ENCODE measurements at regions not wholly inside any gene's neighbourhood (a gene's known extent, or its start where the extent isn't known, plus 50 kb on each side); places are given as distances from the start of the nearest gene placed in this dataset.

DNA sequence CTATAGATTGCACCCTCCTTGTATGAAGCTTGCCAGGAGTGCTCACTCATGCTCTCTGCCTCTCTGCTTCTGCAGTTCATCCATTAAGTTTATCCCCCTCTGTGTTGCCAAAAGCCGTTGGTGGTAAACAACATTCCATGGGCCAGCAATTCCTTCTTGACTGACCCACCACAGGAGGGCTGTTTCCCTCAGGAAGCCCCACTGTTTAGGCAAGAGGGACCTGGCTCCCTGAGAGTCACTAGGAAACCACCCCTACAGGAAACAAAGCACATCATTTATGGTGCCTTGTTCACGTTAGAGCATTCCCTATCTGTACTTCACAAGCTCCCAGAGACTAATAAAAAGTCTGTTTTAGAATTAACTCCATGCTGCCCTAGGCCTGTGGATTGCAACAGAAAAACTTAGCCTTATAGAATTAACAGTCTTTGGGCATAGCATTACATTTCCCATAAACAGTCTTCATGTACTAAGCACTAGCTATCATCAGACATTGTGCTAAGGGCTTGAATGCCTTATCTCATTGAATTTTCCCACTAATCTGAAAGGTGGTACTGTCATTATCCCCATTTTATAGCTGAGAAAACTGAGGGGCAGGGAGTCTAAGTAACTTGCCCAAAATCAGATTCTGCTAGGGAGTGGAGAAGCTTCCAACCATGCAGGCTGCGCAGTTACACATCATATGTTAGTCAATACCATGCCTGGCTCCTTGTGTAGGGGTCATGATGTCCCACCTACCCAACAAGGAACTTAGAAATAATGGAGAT, 149.9 kb downstream of the SHQ1 start:
- H3K4me1 ChIP-seq (ENCODE audit: insufficient read depth, low read length): peaks cover 12% of the 10 kb centered on the region

DNA sequence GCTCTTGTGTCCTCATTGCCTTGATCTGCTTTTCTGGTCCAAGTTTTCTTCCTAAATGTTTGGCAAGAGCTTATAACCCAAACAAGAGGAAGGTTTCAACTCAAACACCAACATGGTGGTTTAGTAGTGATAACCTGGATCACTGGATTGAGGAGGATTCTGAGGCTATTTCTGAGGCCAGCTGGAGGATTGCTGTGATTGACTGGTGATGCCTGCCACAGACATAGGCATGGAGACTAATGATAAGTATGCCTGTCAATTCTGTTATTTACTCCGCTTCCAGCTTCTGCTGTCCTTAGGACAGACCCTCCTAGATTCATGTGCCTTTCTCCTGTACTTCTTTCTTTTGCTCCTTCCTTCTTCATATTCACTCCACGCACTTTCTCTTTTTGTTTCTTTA, 150.5 kb downstream of the SHQ1 start:
- H3K4me1 ChIP-seq (ENCODE audit: insufficient read depth, low read length): peaks cover 14% of the 10 kb centered on the region
- H3K36me3 ChIP-seq (ENCODE audit: insufficient read depth, low read length): no peaks in the 10 kb centered on the region
- no peak overlapping the region for H3K9ac ChIP-seq (ENCODE audit: low read depth, low read length)
- H3K9me3 ChIP-seq (ENCODE audit: control insufficient read depth, insufficient read depth, low read length): no peaks in the 10 kb centered on the region

More for the DNA sequence above, 149.9 kb downstream of the SHQ1 start:
- Histone ChIP-seq H3K36me3 (ENCODE audit: insufficient read depth, low read length) (no peaks in the 10 kb centered on the region), H3K9ac (ENCODE audit: low read depth, low read length) (no peak overlapping the region), H3K9me3 (ENCODE audit: control insufficient read depth, insufficient read depth, low read length) (no peaks in the 10 kb centered on the region)

DNA sequence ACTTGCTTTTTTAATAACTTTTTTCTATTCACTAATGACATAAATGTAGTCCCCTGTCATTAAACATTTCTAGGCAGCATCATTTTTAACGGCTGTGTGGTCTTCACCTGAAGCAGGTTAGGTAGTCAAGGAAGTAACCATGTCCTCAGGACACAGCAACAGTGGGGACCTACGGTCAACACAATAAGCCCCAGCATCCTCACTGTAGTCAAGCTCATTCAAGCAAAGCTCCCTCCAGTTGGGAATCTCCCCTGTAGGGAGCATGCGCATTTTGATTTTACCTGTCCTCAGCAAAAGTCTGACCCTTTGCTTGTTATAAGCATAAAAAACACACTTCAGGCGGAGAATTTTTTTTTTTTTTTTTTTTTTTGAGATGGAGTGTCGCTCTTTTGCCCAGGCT, 151.4 kb downstream of the SHQ1 start:
- peaks cover 17% of the 10 kb centered on the region for H3K4me1 ChIP-seq (ENCODE audit: insufficient read depth, low read length)
- H3K9ac ChIP-seq (ENCODE audit: low read depth, low read length): no peak overlapping the region
- H3K36me3 ChIP-seq (ENCODE audit: insufficient read depth, low read length): no peaks in the 10 kb centered on the region
- H3K9me3 ChIP-seq (ENCODE audit: control insufficient read depth, insufficient read depth, low read length): no peaks in the 10 kb centered on the region

DNA sequence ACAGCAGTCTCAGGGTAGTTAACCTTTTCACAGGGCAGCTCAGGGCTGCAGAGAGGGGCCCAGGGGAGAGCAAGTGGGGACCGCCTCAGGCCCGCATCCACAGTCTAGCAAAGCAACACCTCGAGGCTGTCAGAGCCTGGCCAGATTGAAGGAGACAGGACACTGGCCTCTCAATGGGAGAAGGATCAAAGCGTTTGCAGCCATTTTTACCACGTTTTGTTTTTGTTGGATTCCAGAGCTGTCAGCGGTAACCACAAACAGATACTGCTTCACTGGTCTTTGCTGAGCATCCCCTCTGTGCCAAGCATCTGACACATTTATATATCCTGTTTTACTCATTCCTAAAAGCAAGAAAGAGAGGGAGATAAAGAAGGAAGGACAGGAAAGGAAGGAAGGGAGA, 153.8 kb downstream of the SHQ1 start:
- no peaks in the 10 kb centered on the region for H3K9me3 ChIP-seq (ENCODE audit: control insufficient read depth, insufficient read depth, low read length)
- H3K4me1 ChIP-seq (ENCODE audit: insufficient read depth, low read length): peaks cover 17% of the 10 kb centered on the region
- H3K36me3 ChIP-seq (ENCODE audit: insufficient read depth, low read length): no peaks in the 10 kb centered on the region
- no peak overlapping the region for H3K9ac ChIP-seq (ENCODE audit: low read depth, low read length)

DNA sequence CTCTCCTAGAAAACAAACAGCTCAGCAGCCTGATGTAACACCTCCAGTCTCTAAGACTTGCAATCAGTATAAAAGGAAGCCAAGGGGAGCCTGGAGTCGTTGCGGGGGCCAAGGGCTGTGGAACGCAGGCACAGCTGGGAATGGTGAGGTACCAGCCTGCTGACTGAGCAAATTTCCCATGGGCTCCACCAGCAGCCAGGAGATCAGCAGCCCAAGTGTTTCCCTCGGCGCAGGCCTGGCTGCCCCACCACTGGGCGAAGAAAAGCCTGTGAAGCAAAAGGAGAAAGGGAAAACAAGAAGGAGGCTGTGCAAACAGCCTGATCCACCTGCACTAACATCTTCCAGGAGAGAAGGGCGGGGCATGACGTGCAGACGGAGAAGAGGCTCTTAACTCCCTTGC, 155.3 kb downstream of the SHQ1 start:
- H3K4me1 ChIP-seq (ENCODE audit: insufficient read depth, low read length): peaks cover 14% of the 10 kb centered on the region
- no peak overlapping the region for H3K9ac ChIP-seq (ENCODE audit: low read depth, low read length)
- H3K36me3 ChIP-seq (ENCODE audit: insufficient read depth, low read length): no peaks in the 10 kb centered on the region
- H3K9me3 ChIP-seq (ENCODE audit: control insufficient read depth, insufficient read depth, low read length): no peaks in the 10 kb centered on the region

DNA sequence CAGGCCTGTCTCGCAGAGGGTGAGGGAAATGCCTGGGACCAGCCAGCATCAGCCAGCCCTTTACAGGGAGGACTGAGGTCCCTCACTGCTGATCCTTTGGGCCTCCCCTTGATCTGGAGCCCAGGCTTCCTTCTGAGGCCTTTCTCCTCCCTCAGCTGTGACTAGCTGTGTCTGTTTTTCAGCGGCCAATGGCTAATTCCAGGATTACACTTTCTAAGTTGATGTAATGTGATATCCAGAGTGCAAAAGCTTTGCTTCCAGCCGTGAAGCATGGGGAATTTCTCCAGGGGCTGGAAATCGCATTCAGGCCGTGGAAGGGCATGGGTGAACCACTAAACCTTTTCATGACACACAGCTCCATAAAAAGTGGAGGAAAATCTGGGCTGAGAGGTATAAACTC, 157.6 kb downstream of the SHQ1 start:
- no peaks in the 10 kb centered on the region for H3K9me3 ChIP-seq (ENCODE audit: control insufficient read depth, insufficient read depth, low read length)
- H3K36me3 ChIP-seq (ENCODE audit: insufficient read depth, low read length): no peaks in the 10 kb centered on the region
- peaks cover 4% of the 10 kb centered on the region; the same call in 1 of the 2 replicates for H3K4me1 ChIP-seq (ENCODE audit: insufficient read depth, low read length)
- no peak overlapping the region for H3K9ac ChIP-seq (ENCODE audit: low read depth, low read length)

DNA sequence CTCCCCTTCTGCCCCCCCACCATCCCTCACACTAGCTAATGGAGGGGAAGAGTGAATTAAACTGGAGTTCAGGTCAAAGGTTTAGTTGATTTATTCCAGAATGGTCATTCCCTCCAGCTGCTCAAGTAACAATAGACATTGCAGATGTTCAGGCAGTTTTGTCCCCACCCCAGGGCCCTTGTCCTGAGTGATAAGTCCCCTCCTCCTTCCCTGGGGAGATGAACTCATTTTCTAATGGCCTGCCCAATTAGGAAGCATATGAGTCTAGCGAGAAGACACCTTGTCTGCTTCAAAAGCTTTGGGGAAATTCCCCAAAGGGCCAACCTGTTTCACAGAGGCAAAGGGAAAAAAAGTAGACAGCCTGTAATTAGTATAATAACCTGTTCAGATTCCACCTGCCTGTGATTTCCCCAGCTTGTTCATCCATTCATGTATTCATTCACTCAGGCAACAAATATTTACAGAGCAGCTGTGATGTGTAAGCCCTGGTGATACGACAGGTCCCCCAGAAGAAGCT, 165.3 kb downstream of the SHQ1 start:
- Histone ChIP-seq H3K9me3 (ENCODE audit: control insufficient read depth, insufficient read depth, low read length) (no peaks in the 10 kb centered on the region), H3K4me1 (ENCODE audit: insufficient read depth, low read length) (0 out of 2 replicates have a peak, but pooled peaks cover 10% of the 10 kb centered on the region), H3K9ac (ENCODE audit: low read depth, low read length) (no peak overlapping the region), H3K36me3 (ENCODE audit: insufficient read depth, low read length) (no peaks in the 10 kb centered on the region)

DNA sequence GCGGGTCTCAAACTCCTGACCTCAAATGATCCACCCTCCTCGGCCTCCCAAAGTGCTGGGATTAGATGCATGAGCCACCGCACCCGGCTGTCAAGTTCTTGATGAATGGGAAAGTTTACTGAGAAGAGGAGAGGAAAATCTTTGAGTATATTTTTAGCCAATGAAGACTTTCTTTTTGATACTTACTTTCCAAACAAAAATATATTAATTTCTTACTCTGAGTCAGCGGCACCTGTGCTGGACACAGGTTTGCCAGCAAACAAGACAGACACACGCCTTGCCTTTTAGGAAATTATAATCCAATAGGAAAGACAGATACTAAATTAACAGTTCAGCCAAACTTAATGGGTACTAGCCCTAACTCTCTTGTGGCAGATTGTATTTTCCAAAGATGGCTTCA, 166.6 kb downstream of the SHQ1 start:
- H3K36me3 ChIP-seq (ENCODE audit: insufficient read depth, low read length): no peaks in the 10 kb centered on the region
- 0 out of 2 replicates have a peak, but pooled peaks cover 10% of the 10 kb centered on the region for H3K4me1 ChIP-seq (ENCODE audit: insufficient read depth, low read length)
- H3K9me3 ChIP-seq (ENCODE audit: control insufficient read depth, insufficient read depth, low read length): no peaks in the 10 kb centered on the region
- H3K9ac ChIP-seq (ENCODE audit: low read depth, low read length): no peak overlapping the region

DNA sequence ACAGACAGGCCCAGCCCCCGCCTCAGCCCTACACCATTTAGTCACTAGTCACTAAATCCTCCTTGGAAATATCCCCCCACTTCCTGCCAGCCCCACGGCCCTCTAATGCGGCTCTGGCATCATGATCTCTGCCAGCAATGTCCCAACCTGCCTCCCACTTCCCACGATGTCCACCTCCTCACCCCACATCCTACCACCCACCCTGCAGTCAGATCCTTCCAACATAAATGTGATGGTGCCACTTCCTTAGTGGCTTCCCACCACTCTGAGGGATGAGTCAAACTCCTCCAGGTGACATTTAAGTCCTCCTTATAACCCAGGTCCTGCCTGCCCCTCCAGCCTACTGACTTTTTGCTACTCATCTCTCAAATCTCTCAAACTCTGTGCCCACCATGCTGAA, 167.5 kb downstream of the SHQ1 start:
- Histone ChIP-seq H3K9ac (ENCODE audit: low read depth, low read length) (no peak overlapping the region), H3K4me1 (ENCODE audit: insufficient read depth, low read length) (0 out of 2 replicates have a peak, but pooled peaks cover 10% of the 10 kb centered on the region), H3K9me3 (ENCODE audit: control insufficient read depth, insufficient read depth, low read length) (no peaks in the 10 kb centered on the region), H3K36me3 (ENCODE audit: insufficient read depth, low read length) (no peaks in the 10 kb centered on the region)

DNA sequence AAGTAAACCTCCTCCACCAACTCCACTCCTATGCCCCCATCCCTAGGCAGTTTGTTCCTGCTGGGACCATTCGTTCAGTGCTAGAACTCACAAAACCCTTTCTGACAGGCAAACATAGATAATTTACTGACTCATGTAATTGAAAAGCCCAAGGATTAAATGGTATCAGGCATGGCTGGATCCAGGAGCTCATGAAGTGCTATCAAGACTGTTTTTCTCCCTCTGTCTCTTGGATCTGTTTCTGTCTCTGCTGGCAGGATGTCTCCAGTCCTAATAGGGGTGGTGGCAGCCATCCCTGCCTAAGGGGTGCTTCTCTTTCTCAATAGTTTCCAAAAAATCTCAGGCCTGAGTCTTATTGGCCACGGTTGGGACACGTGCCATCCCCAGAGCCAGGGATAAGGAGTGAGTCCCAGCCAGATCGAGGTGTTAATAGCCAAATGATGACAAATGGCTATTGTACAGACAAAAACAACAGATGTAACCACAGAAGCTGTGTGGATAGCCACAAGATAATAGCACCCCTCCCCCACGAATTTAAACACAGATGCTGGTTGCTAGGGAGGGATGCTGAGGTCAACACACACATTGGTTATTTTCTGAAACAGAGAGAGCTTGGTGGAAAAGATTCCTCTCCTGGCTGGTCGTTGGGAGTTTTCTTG, 168.6 kb downstream of the SHQ1 start:
- 0 out of 2 replicates have a peak, but pooled peaks cover 10% of the 10 kb centered on the region for H3K4me1 ChIP-seq (ENCODE audit: insufficient read depth, low read length)
- no peaks in the 10 kb centered on the region for H3K36me3 ChIP-seq (ENCODE audit: insufficient read depth, low read length)
- H3K9ac ChIP-seq (ENCODE audit: low read depth, low read length): no peak overlapping the region
- H3K9me3 ChIP-seq (ENCODE audit: control insufficient read depth, insufficient read depth, low read length): no peaks in the 10 kb centered on the region; the same call in 1 of the 2 replicates

DNA sequence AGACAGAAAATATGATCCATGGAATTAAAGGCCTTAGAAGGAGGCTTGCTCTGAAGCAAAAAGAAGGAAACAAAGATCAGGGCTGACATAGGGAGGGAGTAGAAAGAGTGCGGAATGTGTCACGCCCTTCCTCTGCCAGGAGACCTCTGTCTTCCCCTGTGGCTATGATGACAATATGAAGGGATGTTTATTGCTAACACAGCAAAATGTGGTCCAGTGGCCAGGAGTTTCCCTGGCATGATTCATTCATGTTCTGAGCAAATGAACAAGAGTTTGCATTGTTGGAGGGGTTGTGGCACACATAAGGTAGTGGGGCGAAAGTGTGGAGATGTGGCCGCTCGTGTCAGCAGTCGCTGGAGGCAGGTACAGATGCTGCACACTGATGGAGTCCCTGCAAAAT, 169.4 kb downstream of the SHQ1 start:
- H3K4me1 ChIP-seq (ENCODE audit: insufficient read depth, low read length): 0 out of 2 replicates have a peak, but pooled peaks cover 10% of the 10 kb centered on the region
- H3K36me3 ChIP-seq (ENCODE audit: insufficient read depth, low read length): no peaks in the 10 kb centered on the region

DNA sequence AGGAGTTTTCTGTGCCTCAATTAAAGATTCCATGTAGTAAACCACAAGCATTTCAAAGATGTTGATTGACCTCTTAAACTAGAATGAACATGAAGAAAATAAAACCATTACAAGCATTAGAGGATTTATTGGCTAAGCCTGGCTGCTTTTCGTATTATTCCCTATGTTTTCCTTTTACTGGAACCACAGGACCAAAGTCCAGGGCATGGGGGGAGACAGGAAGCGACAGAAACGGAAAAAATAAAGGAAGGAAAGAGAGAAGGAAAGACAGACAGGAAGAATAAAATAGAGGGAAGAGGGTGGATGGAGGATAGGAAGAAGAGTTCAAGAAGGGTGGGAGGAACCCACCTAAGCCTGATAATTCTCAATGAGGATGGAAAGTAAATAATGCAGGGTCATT, 169.9 kb downstream of the SHQ1 start:
- Histone ChIP-seq H3K9me3 (ENCODE audit: control insufficient read depth, insufficient read depth, low read length) (no peaks in the 10 kb centered on the region; the same call in 1 of the 2 replicates), H3K4me1 (ENCODE audit: insufficient read depth, low read length) (0 out of 2 replicates have a peak, but pooled peaks cover 10% of the 10 kb centered on the region), H3K36me3 (ENCODE audit: insufficient read depth, low read length) (no peaks in the 10 kb centered on the region), H3K9ac (ENCODE audit: low read depth, low read length) (no peak overlapping the region)

More for the DNA sequence above, 169.4 kb downstream of the SHQ1 start:
- H3K9ac ChIP-seq (ENCODE audit: low read depth, low read length): no peak overlapping the region
- no peaks in the 10 kb centered on the region; the same call in 1 of the 2 replicates for H3K9me3 ChIP-seq (ENCODE audit: control insufficient read depth, insufficient read depth, low read length)

DNA sequence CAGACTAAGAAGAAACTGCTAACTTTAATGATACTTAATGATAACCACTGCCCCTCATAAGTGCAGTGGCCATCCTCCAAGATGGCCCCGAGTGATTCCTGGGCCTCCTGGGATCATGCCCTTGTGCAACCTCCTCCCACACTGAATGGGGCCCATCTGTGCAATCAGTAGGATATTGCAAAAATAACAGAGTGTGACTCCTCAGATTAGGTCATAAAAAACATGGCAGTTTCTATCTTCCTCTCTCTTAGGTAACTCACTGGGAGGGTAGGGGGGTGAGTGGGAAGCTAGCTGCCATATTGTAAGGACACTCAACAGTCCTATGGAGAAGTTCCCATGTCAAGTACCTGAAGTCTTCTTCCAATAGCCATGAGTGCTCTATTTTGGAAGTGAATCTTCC, 173.0 kb downstream of the SHQ1 start:
- Histone ChIP-seq H3K36me3 (ENCODE audit: insufficient read depth, low read length) (no peaks in the 10 kb centered on the region), H3K9me3 (ENCODE audit: control insufficient read depth, insufficient read depth, low read length) (no peaks in the 10 kb centered on the region; the same call in 1 of the 2 replicates), H3K9ac (ENCODE audit: low read depth, low read length) (no peak overlapping the region), H3K4me1 (ENCODE audit: insufficient read depth, low read length) (0 out of 2 replicates have a peak, but pooled peaks cover 10% of the 10 kb centered on the region)

DNA sequence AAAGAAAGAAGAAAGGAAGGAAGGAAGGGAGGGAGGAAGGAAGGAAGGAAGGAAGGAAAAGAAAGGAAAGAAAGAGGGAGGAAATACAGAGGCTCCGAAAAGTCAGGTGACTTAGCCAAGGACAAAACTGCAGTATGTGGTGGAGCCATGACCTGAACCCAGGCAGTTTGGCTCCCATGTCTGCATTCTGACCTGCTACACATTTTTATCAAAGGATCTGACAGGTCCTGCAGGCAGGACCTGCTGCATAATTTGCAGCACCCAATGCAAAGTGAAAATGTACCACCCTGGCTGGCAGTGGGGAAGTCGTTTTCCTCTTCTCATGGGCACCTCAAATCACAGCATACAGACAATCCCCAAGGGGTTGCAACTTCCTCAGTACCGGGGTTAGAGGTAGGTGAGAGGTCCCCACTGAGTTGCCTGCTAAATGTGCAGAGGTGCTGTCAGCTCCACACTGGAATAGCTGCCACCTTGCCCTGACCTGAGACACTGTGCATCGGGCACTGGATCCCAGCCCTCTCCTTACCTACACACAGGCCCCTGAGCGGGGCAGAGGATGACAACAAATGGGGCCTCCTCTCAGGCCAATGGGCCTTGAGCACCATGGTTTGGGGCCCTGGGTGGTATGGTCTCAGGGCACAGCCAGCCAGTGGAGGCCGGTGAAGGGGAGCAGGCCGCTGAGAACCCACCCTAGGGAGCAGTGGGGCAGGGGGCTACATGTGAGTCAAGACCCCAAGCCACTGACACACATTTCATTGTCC, 175.1 kb downstream of the SHQ1 start:
- Histone ChIP-seq H3K9ac (ENCODE audit: low read depth, low read length) (no peak overlapping the region), H3K9me3 (ENCODE audit: control insufficient read depth, insufficient read depth, low read length) (no peaks in the 10 kb centered on the region; the same call in 1 of the 2 replicates), H3K4me1 (ENCODE audit: insufficient read depth, low read length) (no peaks in the 10 kb centered on the region), H3K36me3 (ENCODE audit: insufficient read depth, low read length) (no peaks in the 10 kb centered on the region)
